Caco-2 (cell line): ENCODE measurements at regions not wholly inside any gene's neighbourhood (a gene's known extent, or its start where the extent isn't known, plus 50 kb on each side); places are given as distances from the start of the nearest gene placed in this dataset.
"Not testable (repeated sequence)": the region's sequence is repeated elsewhere in the genome, so short reads cannot be mapped to it uniquely, and the experiment has no call there.

Experiments used
- BruUV-seq: library from RNA; stranded (reverse); fragments of 400-500 nt; replicated peaks from 2 replicates; lab custom pipeline; 2021; lab: Mats Ljungman, UMichigan
- CTCF ChIA-PET: fragments of 300-600 bp; sonication (Branson Sonifier 250); formaldehyde crosslinking; loops from one replicate; lab custom pipeline; 2022; ENCODE audit warnings: antibody characterized with exemption; lab: Charles Lee
- POLR2A ChIA-PET: fragments of 300-600 bp; sonication (Branson Sonifier 250); formaldehyde crosslinking; loops from one replicate; lab custom pipeline; 2022; ENCODE audit warnings: antibody characterized with exemption; lab: Charles Lee
- DNase-seq, 2 experiments: peaks; one replicate each; pipeline versions ENCODE4 v3.0.0 to v3.0.0-alpha.2; 2020 to 2022
- H3K27me3 ChIP-seq: replicated peaks from 2 replicates; pipeline ENCODE4 v1.6.0; 2011; ENCODE audit warnings: low read length; ENCODE audit not compliant: control insufficient read depth, insufficient read depth
- H3K36me3 ChIP-seq: 2 replicates; pipeline ENCODE4 v1.5.1; 2011; ENCODE audit warnings: low read length; ENCODE audit not compliant: control insufficient read depth, insufficient read depth
- H3K4me1 ChIP-seq: fragments of 250-450 bp; sonication (Bioruptor Pico); 2 replicates; pipeline ENCODE4 v1.5.1; 2020; ENCODE audit warnings: mild to moderate bottlenecking
- H3K4me3 ChIP-seq: 2 replicates; pipeline ENCODE4 v1.5.1; 2011; ENCODE audit warnings: low read depth, mild to moderate bottlenecking, control low read depth, low read length
- H3K9me3 ChIP-seq: fragments of 250-450 bp; sonication (Bioruptor Pico); 2 replicates; pipeline ENCODE4 v1.5.1; 2020; ENCODE audit warnings: mild to moderate bottlenecking, moderate library complexity
- H3K27ac Mint-ChIP-seq: one replicate; pipeline ENCODE4 v1.8.0; 2022; ENCODE audit warnings: mixed read lengths; ENCODE audit not compliant: unreplicated experiment
- H3K27me3 Mint-ChIP-seq: one replicate; pipeline ENCODE4 v1.8.0; 2022; ENCODE audit warnings: mixed read lengths; ENCODE audit not compliant: insufficient read depth, unreplicated experiment
- H3K36me3 Mint-ChIP-seq: one replicate; pipeline ENCODE4 v1.8.0; 2022; ENCODE audit warnings: mild to moderate bottlenecking, mixed read lengths; ENCODE audit not compliant: insufficient read depth, unreplicated experiment
- H3K4me1 Mint-ChIP-seq: one replicate; pipeline ENCODE4 v1.8.0; 2022; ENCODE audit warnings: low read depth, mixed read lengths; ENCODE audit not compliant: unreplicated experiment
- H3K4me3 Mint-ChIP-seq: one replicate; pipeline ENCODE4 v1.8.0; 2022; ENCODE audit warnings: mild to moderate bottlenecking, moderate library complexity, mixed read lengths; ENCODE audit not compliant: unreplicated experiment
- H3K9me3 Mint-ChIP-seq: one replicate; pipeline ENCODE4 v1.8.0; 2022; ENCODE audit warnings: mixed read lengths; ENCODE audit not compliant: unreplicated experiment
- intact Hi-C: fragments of 100-400 bp; cut with micrococcal nuclease; formaldehyde crosslinking; loops from one replicate; pipeline ENCODE4 v1.10.0; 2022; ENCODE audit not compliant: unreplicated experiment
- TF ChIP-seq, protein P1 (sequence below), 2 experiments: fragments of 200-600 bp in 1 of 2; IDR thresholded peaks; 1 replicate in 1 of 2; 2 replicates in 1 of 2; pipeline versions ENCODE4 v1.5.1 to v1.8.0; 2011 to 2022; ENCODE audit warnings: antibody characterized with exemption in 1 of 2, control low read depth in 1 of 2, inconsistent platforms in 1 of 2, low read depth in 1 of 2, low read length in 1 of 2, mild to moderate bottlenecking in 1 of 2, moderate library complexity in 1 of 2; ENCODE audit not compliant: insufficient read depth in 1 of 2, severe bottlenecking in 1 of 2, unreplicated experiment in 1 of 2

DNA sequence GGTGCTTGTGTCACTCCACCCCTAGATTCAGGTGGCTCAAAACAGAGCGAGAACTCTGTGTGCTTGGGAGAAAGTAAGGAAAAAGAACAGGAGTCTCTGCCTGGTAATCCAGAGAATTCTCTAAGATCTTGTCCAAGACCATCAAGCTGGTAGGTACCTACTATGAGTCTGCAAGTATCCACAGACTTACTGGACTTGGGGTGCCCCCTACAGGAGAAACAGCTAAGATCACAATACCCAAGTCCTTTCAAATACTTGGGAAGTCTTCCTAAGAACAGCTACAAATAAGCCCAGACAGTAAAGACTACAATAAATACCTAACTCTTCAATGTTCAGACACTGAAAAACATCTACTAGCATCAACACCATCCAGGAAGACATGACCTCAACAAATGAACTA, 1143.6 kb upstream of the ACVR2A start:
- H3K36me3 Mint-ChIP-seq: no peaks in the 10 kb centered on the region
- intact Hi-C loops: no loop called here
- Histone ChIP-seq H3K4me1 (no peaks in the 10 kb centered on the region), H3K27me3 (no peaks in the 10 kb centered on the region), H3K4me3 (no peak overlapping the region), H3K36me3 (no peaks in the 10 kb centered on the region), H3K9me3 (peaks cover 4% of the 10 kb centered on the region; the same call in 1 of the 2 replicates)
- no peaks in the 10 kb centered on the region for H3K4me1 Mint-ChIP-seq
- TF ChIP-seq, protein P1, sequence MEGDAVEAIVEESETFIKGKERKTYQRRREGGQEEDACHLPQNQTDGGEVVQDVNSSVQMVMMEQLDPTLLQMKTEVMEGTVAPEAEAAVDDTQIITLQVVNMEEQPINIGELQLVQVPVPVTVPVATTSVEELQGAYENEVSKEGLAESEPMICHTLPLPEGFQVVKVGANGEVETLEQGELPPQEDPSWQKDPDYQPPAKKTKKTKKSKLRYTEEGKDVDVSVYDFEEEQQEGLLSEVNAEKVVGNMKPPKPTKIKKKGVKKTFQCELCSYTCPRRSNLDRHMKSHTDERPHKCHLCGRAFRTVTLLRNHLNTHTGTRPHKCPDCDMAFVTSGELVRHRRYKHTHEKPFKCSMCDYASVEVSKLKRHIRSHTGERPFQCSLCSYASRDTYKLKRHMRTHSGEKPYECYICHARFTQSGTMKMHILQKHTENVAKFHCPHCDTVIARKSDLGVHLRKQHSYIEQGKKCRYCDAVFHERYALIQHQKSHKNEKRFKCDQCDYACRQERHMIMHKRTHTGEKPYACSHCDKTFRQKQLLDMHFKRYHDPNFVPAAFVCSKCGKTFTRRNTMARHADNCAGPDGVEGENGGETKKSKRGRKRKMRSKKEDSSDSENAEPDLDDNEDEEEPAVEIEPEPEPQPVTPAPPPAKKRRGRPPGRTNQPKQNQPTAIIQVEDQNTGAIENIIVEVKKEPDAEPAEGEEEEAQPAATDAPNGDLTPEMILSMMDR (IDR thresholded peaks at IDR 0.05; ENCODE audit: insufficient read depth in 1 of 2, low read depth in 1 of 2, low read length in 1 of 2, severe bottlenecking in 1 of 2, unreplicated experiment in 1 of 2): no peak
- BruUV-seq: no TSS peak
- ChIA-PET POLR2A (no interaction called here), CTCF (no interaction called here)
- peaks cover 22% of the 10 kb centered on the region for H3K9me3 Mint-ChIP-seq
- no peak overlapping the region for H3K4me3 Mint-ChIP-seq
- H3K27ac Mint-ChIP-seq: no peak overlapping the region
- DNase-seq: peak in 1 of 2 experiments; percentile 22
- H3K27me3 Mint-ChIP-seq: no peaks in the 10 kb centered on the region

DNA sequence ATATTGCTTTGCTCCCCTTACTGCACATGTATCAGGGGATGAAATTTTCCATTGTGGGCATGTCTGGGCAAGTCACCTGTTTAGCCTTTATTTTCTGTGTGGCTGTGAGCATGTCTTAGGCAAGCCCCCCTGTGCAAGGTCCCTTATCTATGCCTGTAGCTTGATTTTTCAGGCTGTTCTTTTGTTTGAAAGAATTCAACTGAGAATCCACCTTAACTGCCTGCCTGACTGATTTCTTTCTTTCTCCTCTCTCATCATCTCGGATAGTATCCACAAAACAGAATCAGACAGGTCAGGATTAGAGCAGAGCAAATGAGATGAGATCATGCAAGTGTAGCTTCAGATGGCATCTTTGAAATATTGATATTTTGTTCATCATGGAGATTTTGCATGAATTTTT, 1147.5 kb upstream of the ACVR2A start:
- Mint-ChIP-seq H3K36me3 (no peaks in the 10 kb centered on the region), H3K4me1 (no peaks in the 10 kb centered on the region)

DNA sequence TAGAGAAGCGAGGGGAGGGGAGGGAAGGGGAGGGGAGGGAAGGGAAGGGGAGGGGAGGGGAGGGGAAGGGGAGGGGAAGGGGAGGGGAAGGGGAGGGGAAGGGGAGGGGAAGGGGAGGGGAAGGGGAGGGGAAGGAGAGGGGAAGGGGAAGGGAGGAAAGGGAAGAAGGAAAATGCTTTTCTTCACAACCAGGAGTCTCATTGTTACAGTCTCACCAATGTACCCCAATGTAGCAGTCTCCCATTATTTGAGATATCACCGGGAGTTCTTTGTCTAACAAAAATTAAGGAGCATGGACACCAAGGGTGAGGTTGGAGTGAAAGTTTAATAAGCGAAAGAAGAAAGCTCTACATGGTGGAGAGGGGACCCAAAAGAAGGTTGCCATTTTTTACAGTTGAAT, 1148.0 kb upstream of the ACVR2A start:
- H3K9me3 ChIP-seq, H3K4me1 Mint-ChIP-seq, H3K27me3 Mint-ChIP-seq, CTCF ChIA-PET, intact Hi-C loops, H3K36me3 Mint-ChIP-seq, H3K4me3 Mint-ChIP-seq, H3K27me3 ChIP-seq, POLR2A ChIA-PET, H3K4me1 ChIP-seq, DNase-seq, H3K9me3 Mint-ChIP-seq, BruUV-seq, H3K4me3 ChIP-seq, H3K27ac Mint-ChIP-seq, H3K36me3 ChIP-seq: not testable (repeated sequence)

More for the DNA sequence above, 1147.5 kb upstream of the ACVR2A start:
- Mint-ChIP-seq H3K27me3 (no peaks in the 10 kb centered on the region), H3K27ac (no peak overlapping the region), H3K9me3 (peaks cover 4% of the 10 kb centered on the region), H3K4me3 (no peak overlapping the region)
- CTCF ChIA-PET: no interaction called here
- POLR2A ChIA-PET: no interaction called here
- Histone ChIP-seq H3K27me3 (no peaks in the 10 kb centered on the region), H3K4me1 (no peaks in the 10 kb centered on the region), H3K4me3 (no peak overlapping the region), H3K36me3 (no peaks in the 10 kb centered on the region), H3K9me3 (no peaks in the 10 kb centered on the region; the same call in 1 of the 2 replicates)
- intact Hi-C loops: no loop called here
- TF ChIP-seq, protein P1 (IDR thresholded peaks at IDR 0.05; ENCODE audit: insufficient read depth in 1 of 2, low read depth in 1 of 2, low read length in 1 of 2, severe bottlenecking in 1 of 2, unreplicated experiment in 1 of 2): no peak
- BruUV-seq: no TSS peak
- no peak for DNase-seq

DNA sequence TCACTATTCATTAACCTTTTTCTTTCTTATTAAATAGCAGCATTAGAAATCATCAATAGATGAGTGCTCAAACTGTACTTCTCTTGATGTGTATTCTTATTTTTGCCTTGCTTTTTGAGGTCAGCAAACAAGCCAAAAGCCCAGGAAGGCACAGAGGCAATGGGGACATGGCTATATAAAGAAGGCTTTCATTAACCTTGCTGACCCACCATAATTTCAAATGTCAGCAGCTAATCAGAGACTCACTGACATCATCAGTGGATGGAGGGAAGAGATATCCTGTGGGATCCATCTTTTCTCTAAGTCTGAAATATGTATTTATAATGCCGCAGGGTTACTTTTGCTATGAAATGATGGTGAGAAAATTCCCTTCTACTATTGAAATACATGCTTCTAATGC, 1162.8 kb upstream of the ACVR2A start:
- no peak for DNase-seq
- H3K4me1 Mint-ChIP-seq: no peaks in the 10 kb centered on the region
- Histone ChIP-seq H3K4me1 (no peaks in the 10 kb centered on the region), H3K36me3 (no peaks in the 10 kb centered on the region), H3K27me3 (no peaks in the 10 kb centered on the region), H3K4me3 (no peak overlapping the region), H3K9me3 (no peaks in the 10 kb centered on the region)
- no peak overlapping the region for H3K4me3 Mint-ChIP-seq
- ChIA-PET POLR2A (no interaction called here), CTCF (no interaction called here)
- H3K27ac Mint-ChIP-seq: no peak overlapping the region
- no TSS peak for BruUV-seq
- H3K9me3 Mint-ChIP-seq: no peaks in the 10 kb centered on the region
- TF ChIP-seq, protein P1 (IDR thresholded peaks at IDR 0.05; ENCODE audit: insufficient read depth in 1 of 2, low read depth in 1 of 2, low read length in 1 of 2, severe bottlenecking in 1 of 2, unreplicated experiment in 1 of 2): no peak
- H3K27me3 Mint-ChIP-seq: no peaks in the 10 kb centered on the region
- intact Hi-C loops: no loop called here
- no peaks in the 10 kb centered on the region for H3K36me3 Mint-ChIP-seq
